Right renal pelvis (tissue), 4 donors: ENCODE measurements at regions not wholly inside any gene's neighbourhood (a gene's known extent, or its start where the extent isn't known, plus 50 kb on each side); places are given as distances from the start of the nearest gene placed in this dataset.
"Not testable (repeated sequence)": the region's sequence is repeated elsewhere in the genome, so short reads cannot be mapped to it uniquely, and the experiment has no call there.

Source experiments
- DNase-seq, 4 donors: peaks; one replicate each; pipeline ENCODE4 v3.0.0-alpha.2; 2013; ENCODE audit warnings: low read depth in 4 of 4, low spot score in 3 of 4, missing footprints in 1 of 4

- no peak for DNase-seq
Observed at GRCh38 chr7:67661-68395, 124.5 kb upstream of the FAM20C start.

GRCh38 chr7:68629-69028 is 123.7 kb upstream of the FAM20C start:
- no peak for DNase-seq

GRCh38 chr7:69052-69451 is 123.3 kb upstream of the FAM20C start:
- DNase-seq: not testable (repeated sequence)

- not testable (repeated sequence) for DNase-seq
Observed at GRCh38 chr7:69499-70123, 122.8 kb upstream of the FAM20C start.

GRCh38 chr7:70207-70606 is 122.2 kb upstream of the FAM20C start:
- DNase-seq: not testable (repeated sequence)

- not testable (repeated sequence) for DNase-seq
Observed at GRCh38 chr7:70989-71388, 121.4 kb upstream of the FAM20C start.

GRCh38 chr7:72266-73057 is 119.9 kb upstream of the FAM20C start:
- not testable (repeated sequence) for DNase-seq

GRCh38 chr7:73058-73331 is 119.4 kb upstream of the FAM20C start:
- DNase-seq: not testable (repeated sequence)

GRCh38 chr7:74008-74540 is 118.3 kb upstream of the FAM20C start:
- DNase-seq: not testable (repeated sequence)

- DNase-seq: not testable (repeated sequence)
Observed at GRCh38 chr7:75511-75910, 116.9 kb upstream of the FAM20C start.

- DNase-seq: not testable (repeated sequence)
Observed at GRCh38 chr7:76202-76601, 116.2 kb upstream of the FAM20C start.

GRCh38 chr7:76829-77395 is 115.5 kb upstream of the FAM20C start:
- not testable (repeated sequence) for DNase-seq

- DNase-seq: not testable (repeated sequence)
Observed at GRCh38 chr7:78862-79261, 113.5 kb upstream of the FAM20C start.

GRCh38 chr7:79400-80055 is 112.8 kb upstream of the FAM20C start:
- not testable (repeated sequence) for DNase-seq

GRCh38 chr7:80259-81067 is 111.9 kb upstream of the FAM20C start:
- DNase-seq: no peak

- no peak for DNase-seq
Observed at GRCh38 chr7:81068-81925, 111.1 kb upstream of the FAM20C start.

GRCh38 chr7:81926-82756 is 110.2 kb upstream of the FAM20C start:
- DNase-seq: no peak

GRCh38 chr7:82757-83155 is 109.6 kb upstream of the FAM20C start:
- DNase-seq: no peak
